Spleen (tissue), 11 donors: ENCODE measurements at regions not wholly inside any gene's neighbourhood (a gene's known extent, or its start where the extent isn't known, plus 50 kb on each side); places are given as distances from the start of the nearest gene placed in this dataset.

Experiments
- DNase-seq: peaks from one replicate; pipeline ENCODE4 v3.0.0-alpha.2; 2020
- H3K27ac ChIP-seq, 8 donors: fragments of 200-600 bp; sonication (generic) in 7 of 8; 1 replicate in 4 of 8; 2 replicates in 4 of 8; pipeline versions ENCODE4 v1.5.0 to v1.8.0; 2016 to 2021; ENCODE audit warnings: inconsistent platforms in 4 of 8, mild to moderate bottlenecking in 4 of 8, moderate library complexity in 1 of 8
- H3K27me3 ChIP-seq, 7 donors: fragments of 200-600 bp; sonication (generic) in 6 of 7; replicated peaks in 1 of 7; 1 replicate in 4 of 7; 2 replicates in 3 of 7; pipeline versions ENCODE4 v1.5.0 to v1.8.0; 2016 to 2021; ENCODE audit warnings: inconsistent platforms in 3 of 7, mild to moderate bottlenecking in 1 of 7
- H3K36me3 ChIP-seq, 6 donors: fragments of 200-600 bp; sonication (generic) in 5 of 6; 1 replicate in 4 of 6; 2 replicates in 2 of 6; pipeline versions ENCODE4 v1.5.0 to v1.8.0; 2016 to 2021; ENCODE audit warnings: inconsistent platforms in 2 of 6
- H3K4me1 ChIP-seq, 6 donors: fragments of 200-600 bp; sonication (generic) in 5 of 6; 1 replicate in 3 of 6; 2 replicates in 3 of 6; pipeline versions ENCODE4 v1.5.0 to v1.8.0; 2016 to 2021; ENCODE audit warnings: inconsistent platforms in 3 of 6
- H3K4me3 ChIP-seq, 8 donors: fragments of 200-600 bp; sonication (generic) in 7 of 8; 1 replicate in 4 of 8; 2 replicates in 4 of 8; pipeline versions ENCODE4 v1.5.0 to v1.8.0; 2016 to 2021; ENCODE audit warnings: inconsistent platforms in 4 of 8, mild to moderate bottlenecking in 4 of 8, moderate library complexity in 2 of 8
- H3K9me3 ChIP-seq, 8 donors: fragments of 200-600 bp; sonication (generic) in 7 of 8; 1 replicate in 4 of 8; 2 replicates in 4 of 8; pipeline versions ENCODE4 v1.5.0 to v1.8.0; 2016 to 2021; ENCODE audit warnings: inconsistent platforms in 4 of 8
- POLR2A ChIP-seq, 3 donors: fragments of 450-650 bp; IDR thresholded peaks; one replicate each; pipeline ENCODE4 v1.5.1; 2017; ENCODE audit warnings: antibody characterized with exemption in 3 of 3, mild to moderate bottlenecking in 1 of 3
- POLR2AphosphoS5 ChIP-seq, 3 donors: sonication (generic); formaldehyde crosslinking; IDR thresholded peaks; one replicate each; pipeline ENCODE4 v1.5.1; 2017; ENCODE audit warnings: antibody characterized with exemption in 3 of 3
- WGBS, 5 donors: extraction: QIAGEN DNeasy Blood & Tissue Kit in 3 of 5; methylation state at CpG; one replicate each; pipeline versions ENCODE4 v1.1.5 to v1.1.7; 2013 to 2018; 5-methylcytosine and 5-hydroxymethylcytosine counted together
- intact Hi-C: fragments of 100-400 bp; cut with DNase I; formaldehyde crosslinking; loops from one replicate; pipeline ENCODE4 v1.15.0; 2023; ENCODE audit warnings: low total_unique reads
- TF ChIP-seq, protein P1 (sequence below), 11 experiments: fragments of 200-600 bp in 7 of 11; fragments of 450-650 bp in 4 of 11; sonication (generic) in 4 of 11; IDR thresholded peaks in 8 of 11; conservative IDR thresholded peaks in 3 of 11; 1 replicate in 7 of 11; 2 replicates in 4 of 11; pipeline versions ENCODE4 v1.4.0 to v1.8.0; 2016 to 2021; ENCODE audit warnings: antibody characterized with exemption in 11 of 11, inconsistent platforms in 4 of 11, mild to moderate bottlenecking in 1 of 11
- donor health status: healthy with polysubstance abuse.
- donor health status: DM: no; HTN: no; CAD: no; lungs with moderate emphysema.
- donor health status: DM: no; HTN: no; CAD: no.
- donor health status: Bipolar disorder and iron deficiency.
- donor health status: healthy.
- donor health status: DM: no; HTN: no; CAD: no.
- donor health status: DM: yes; HTN: yes; CAD: no.

- no peaks in the 10 kb centered on the region for H3K9me3 ChIP-seq
- intact Hi-C loops = no loop called here
- no peak overlapping the region for H3K27ac ChIP-seq
- no peak for TF ChIP-seq POLR2AphosphoS5 (IDR thresholded peaks at IDR 0.05)
- TF ChIP-seq, protein P1, sequence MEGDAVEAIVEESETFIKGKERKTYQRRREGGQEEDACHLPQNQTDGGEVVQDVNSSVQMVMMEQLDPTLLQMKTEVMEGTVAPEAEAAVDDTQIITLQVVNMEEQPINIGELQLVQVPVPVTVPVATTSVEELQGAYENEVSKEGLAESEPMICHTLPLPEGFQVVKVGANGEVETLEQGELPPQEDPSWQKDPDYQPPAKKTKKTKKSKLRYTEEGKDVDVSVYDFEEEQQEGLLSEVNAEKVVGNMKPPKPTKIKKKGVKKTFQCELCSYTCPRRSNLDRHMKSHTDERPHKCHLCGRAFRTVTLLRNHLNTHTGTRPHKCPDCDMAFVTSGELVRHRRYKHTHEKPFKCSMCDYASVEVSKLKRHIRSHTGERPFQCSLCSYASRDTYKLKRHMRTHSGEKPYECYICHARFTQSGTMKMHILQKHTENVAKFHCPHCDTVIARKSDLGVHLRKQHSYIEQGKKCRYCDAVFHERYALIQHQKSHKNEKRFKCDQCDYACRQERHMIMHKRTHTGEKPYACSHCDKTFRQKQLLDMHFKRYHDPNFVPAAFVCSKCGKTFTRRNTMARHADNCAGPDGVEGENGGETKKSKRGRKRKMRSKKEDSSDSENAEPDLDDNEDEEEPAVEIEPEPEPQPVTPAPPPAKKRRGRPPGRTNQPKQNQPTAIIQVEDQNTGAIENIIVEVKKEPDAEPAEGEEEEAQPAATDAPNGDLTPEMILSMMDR (IDR thresholded peaks at IDR 0.05 in 8 of 11, conservative IDR thresholded peaks at IDR 0.05 in 3 of 11) = no peak
- no peak for TF ChIP-seq POLR2A (IDR thresholded peaks at IDR 0.05)
- DNase-seq = no peak
- no peaks in the 10 kb centered on the region for H3K4me1 ChIP-seq
- no peak overlapping the region for H3K4me3 ChIP-seq
- 82 to 96% (median 91%) methylated on average over 11 of the region's 11 CpGs for WGBS, 5 donors
- H3K27me3 ChIP-seq = no peaks in the 10 kb centered on the region
- no peaks in the 10 kb centered on the region for H3K36me3 ChIP-seq
Observed at GRCh38 chr2:47250586-47251403, 74.5 kb upstream of the CALM2 start.

DNA sequence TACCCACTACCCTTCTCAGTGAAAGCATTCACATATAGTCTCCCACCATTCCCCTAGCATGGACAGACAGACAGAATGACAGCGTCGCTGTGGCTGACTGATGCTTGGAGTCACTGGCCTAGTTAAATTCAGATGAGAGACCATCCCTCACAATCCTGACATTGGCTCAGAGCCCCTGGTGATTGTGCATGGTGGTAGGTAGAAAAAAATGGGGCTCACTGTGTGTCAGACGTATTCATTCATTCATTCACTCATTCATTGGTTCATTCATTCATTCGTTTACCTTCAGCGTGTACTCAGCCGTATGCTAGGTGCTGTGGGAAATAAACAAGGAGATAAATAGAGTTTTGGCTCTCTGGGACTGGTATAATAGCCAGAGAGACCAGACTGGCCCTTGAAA is 73.6 kb upstream of the CALM2 start:
- Histone ChIP-seq H3K4me1 (no peaks in the 10 kb centered on the region), H3K27ac (no peak overlapping the region), H3K9me3 (no peaks in the 10 kb centered on the region), H3K36me3 (no peaks in the 10 kb centered on the region), H3K4me3 (no peak overlapping the region), H3K27me3 (no peaks in the 10 kb centered on the region)
- TF ChIP-seq, protein P1 (IDR thresholded peaks at IDR 0.05 in 8 of 11, conservative IDR thresholded peaks at IDR 0.05 in 3 of 11) = no peak
- TF ChIP-seq POLR2A (IDR thresholded peaks at IDR 0.05) (no peak), POLR2AphosphoS5 (IDR thresholded peaks at IDR 0.05) (no peak)
- DNase-seq = no peak
- intact Hi-C loops = no loop called here
- WGBS, 5 donors = 89 to 95% (median 93%) methylated on average over 6 of the region's 6 CpGs

- intact Hi-C loops = no loop called here
- Histone ChIP-seq H3K36me3 (no peaks in the 10 kb centered on the region), H3K4me3 (no peak overlapping the region), H3K4me1 (no peaks in the 10 kb centered on the region), H3K9me3 (no peaks in the 10 kb centered on the region), H3K27me3 (no peaks in the 10 kb centered on the region), H3K27ac (no peak overlapping the region)
- 72 to 86% (median 83%) methylated on average over 13 of the region's 13 CpGs for WGBS, 5 donors
- TF ChIP-seq, protein P1 (IDR thresholded peaks at IDR 0.05 in 8 of 11, conservative IDR thresholded peaks at IDR 0.05 in 3 of 11) = no peak
- no peak for TF ChIP-seq POLR2A (IDR thresholded peaks at IDR 0.05)
- no peak for TF ChIP-seq POLR2AphosphoS5 (IDR thresholded peaks at IDR 0.05)
- no peak for DNase-seq
Observed at GRCh38 chr2:47249157-47249900, 73.0 kb upstream of the CALM2 start.
